Lung (tissue), 11 donors: ENCODE measurements at regions not wholly inside any gene's neighbourhood (a gene's known extent, or its start where the extent isn't known, plus 50 kb on each side); places are given as distances from the start of the nearest gene placed in this dataset.

Experiments
- ATAC-seq: fragments of 200-7000 bp; cut with Tn5 transposase; one replicate; pipeline ENCODE4 v1.9.1; 2020; ENCODE audit warnings: moderate number of reproducible peaks; ENCODE audit not compliant: insufficient read depth, low FRiP score
- DNase-seq, 3 donors: peaks; one replicate each; pipeline ENCODE4 v3.0.0-alpha.2; 2013 to 2017
- H3K27ac ChIP-seq, 2 donors: one replicate each; pipeline ENCODE4 v1.5.1; 2013; ENCODE audit warnings: mild to moderate bottlenecking in 2 of 2, moderate library complexity in 2 of 2, control low read depth in 1 of 2, inconsistent platforms in 1 of 2, low read depth in 1 of 2, low read length in 1 of 2
- H3K27me3 ChIP-seq, 3 donors: one replicate each; pipeline ENCODE4 v1.5.1; 2013; ENCODE audit warnings: low read length in 2 of 3; ENCODE audit not compliant: control insufficient read depth in 3 of 3, insufficient read depth in 3 of 3
- H3K36me3 ChIP-seq, 4 donors: one replicate each; pipeline ENCODE4 v1.5.1; 2013; ENCODE audit warnings: low read length in 4 of 4, mild to moderate bottlenecking in 1 of 4, moderate library complexity in 1 of 4; ENCODE audit not compliant: control insufficient read depth in 4 of 4, insufficient read depth in 4 of 4
- H3K4me1 ChIP-seq, 5 donors: one replicate each; pipeline ENCODE4 v1.5.1; 2013; ENCODE audit warnings: low read length in 5 of 5, mild to moderate bottlenecking in 2 of 5, moderate library complexity in 1 of 5; ENCODE audit not compliant: control insufficient read depth in 5 of 5, insufficient read depth in 5 of 5
- H3K4me3 ChIP-seq: one replicate; pipeline ENCODE4 v1.5.1; 2013; ENCODE audit warnings: mild to moderate bottlenecking, control low read depth, moderate library complexity
- H3K9ac ChIP-seq, 2 donors: one replicate each; pipeline ENCODE4 v1.5.1; 2013; ENCODE audit warnings: low read length in 2 of 2, control low read depth in 1 of 2; ENCODE audit not compliant: insufficient read depth in 1 of 2
- H3K9me3 ChIP-seq, 4 donors: one replicate each; pipeline ENCODE4 v1.5.1; 2013; ENCODE audit warnings: low read length in 3 of 4, mild to moderate bottlenecking in 1 of 4, moderate library complexity in 1 of 4; ENCODE audit not compliant: control insufficient read depth in 4 of 4, insufficient read depth in 3 of 4
- WGBS, 2 donors: extraction: QIAGEN DNeasy Blood & Tissue Kit; methylation state at CpG; one replicate each; pipeline ENCODE4 v1.1.7; 2013; 5-methylcytosine and 5-hydroxymethylcytosine counted together
- TF ChIP-seq, protein P1 (sequence below): IDR thresholded peaks from 2 replicates; pipeline ENCODE4 v1.5.1; 2012; ENCODE audit warnings: mild to moderate bottlenecking; ENCODE audit errors: control extremely low read depth, extremely low read depth
- donor health status: control.
- donor health status: control.
- donor health status: Bipolar disorder and iron deficiency.
- donor health status: healthy.
- donor health status: DM: yes; HTN: yes; CAD: no.

DNA sequence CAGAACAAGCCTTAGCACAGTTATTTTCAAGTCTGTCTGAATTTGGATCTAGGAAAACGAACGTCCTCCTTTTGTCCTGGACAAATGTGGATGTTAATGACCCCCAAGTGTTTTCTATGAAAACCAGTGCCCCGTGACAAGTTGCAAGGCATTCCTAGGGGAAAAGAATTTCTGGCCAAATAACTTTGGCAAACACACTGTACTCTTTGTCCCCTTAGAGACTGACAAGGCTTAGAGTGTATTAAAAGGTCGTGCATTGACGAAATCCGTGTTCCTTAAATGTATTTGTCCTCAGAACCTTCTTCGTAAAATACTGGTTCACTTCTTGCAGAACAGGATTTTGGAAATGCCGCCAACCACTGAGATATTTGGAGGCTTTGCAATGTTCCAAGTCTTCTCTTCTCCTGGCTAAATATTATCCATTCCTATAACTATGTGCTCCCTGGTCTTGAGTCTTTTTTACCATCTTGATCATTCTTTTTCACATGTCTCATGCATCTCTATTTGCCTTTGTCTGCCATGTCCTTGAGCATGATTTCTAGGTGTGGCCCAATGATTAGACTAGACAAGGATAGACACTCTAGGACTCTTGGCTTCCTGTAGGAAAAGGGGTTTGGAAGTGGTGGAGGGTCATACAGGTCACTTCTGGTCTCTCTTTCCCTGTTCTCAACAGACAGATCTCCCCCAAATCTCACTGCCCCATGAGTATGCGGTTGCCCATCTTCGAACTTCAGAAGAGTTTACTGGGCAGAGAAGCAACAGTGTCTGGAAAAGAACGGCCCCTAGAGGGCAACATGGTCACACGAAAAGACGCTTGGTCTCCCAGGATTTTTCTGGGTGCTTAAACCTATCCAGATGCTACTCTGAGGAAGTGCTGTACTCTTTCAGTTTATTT is 117.5 kb downstream of the EDEM1 start:
- WGBS, 2 donors: 35 to 52% methylated on average over 13 of the region's 13 CpGs
- DNase-seq (peak; percentile 50 to 63 (median 55)), ATAC-seq (no peak)
- Histone ChIP-seq H3K27me3 (no peaks in the 10 kb centered on the region), H3K4me3 (no peak overlapping the region), H3K4me1 (peaks cover 0 to 2% (median 0%) of the 10 kb centered on the region in 5 donors), H3K36me3 (no peaks in the 10 kb centered on the region), H3K9me3 (no peaks in the 10 kb centered on the region), H3K27ac (no peak overlapping the region), H3K9ac (no peak overlapping the region)
- TF ChIP-seq, protein P1, sequence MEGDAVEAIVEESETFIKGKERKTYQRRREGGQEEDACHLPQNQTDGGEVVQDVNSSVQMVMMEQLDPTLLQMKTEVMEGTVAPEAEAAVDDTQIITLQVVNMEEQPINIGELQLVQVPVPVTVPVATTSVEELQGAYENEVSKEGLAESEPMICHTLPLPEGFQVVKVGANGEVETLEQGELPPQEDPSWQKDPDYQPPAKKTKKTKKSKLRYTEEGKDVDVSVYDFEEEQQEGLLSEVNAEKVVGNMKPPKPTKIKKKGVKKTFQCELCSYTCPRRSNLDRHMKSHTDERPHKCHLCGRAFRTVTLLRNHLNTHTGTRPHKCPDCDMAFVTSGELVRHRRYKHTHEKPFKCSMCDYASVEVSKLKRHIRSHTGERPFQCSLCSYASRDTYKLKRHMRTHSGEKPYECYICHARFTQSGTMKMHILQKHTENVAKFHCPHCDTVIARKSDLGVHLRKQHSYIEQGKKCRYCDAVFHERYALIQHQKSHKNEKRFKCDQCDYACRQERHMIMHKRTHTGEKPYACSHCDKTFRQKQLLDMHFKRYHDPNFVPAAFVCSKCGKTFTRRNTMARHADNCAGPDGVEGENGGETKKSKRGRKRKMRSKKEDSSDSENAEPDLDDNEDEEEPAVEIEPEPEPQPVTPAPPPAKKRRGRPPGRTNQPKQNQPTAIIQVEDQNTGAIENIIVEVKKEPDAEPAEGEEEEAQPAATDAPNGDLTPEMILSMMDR: peak; percentile 23

DNA sequence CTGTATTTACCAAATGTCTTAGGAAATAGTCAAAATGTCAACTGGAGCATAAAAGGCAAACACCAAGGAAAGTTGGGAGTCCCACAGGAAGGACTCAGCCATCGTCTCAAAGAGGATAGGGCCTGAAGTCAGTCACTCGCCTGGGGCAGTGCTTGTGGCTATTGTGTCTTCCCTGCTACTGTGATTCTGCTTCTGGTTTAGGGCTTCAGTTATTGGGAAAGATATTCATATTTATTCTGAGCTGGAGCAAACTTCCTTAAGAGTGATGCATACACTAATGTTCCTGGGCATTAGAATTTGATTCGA is 118.1 kb downstream of the EDEM1 start:
- TF ChIP-seq, protein P1: no peak
- no peaks in the 10 kb centered on the region for H3K27me3 ChIP-seq
- no peaks in the 10 kb centered on the region for H3K36me3 ChIP-seq
- peaks cover 0 to 2% (median 0%) of the 10 kb centered on the region in 5 donors for H3K4me1 ChIP-seq
- no peak for ATAC-seq
- H3K9me3 ChIP-seq: no peaks in the 10 kb centered on the region
- H3K9ac ChIP-seq: no peak overlapping the region
- DNase-seq: no peak
- WGBS, 2 donors: 76 to 86% methylated on average over 3 of the region's 3 CpGs
- no peak overlapping the region for H3K27ac ChIP-seq
- no peak overlapping the region for H3K4me3 ChIP-seq

DNA sequence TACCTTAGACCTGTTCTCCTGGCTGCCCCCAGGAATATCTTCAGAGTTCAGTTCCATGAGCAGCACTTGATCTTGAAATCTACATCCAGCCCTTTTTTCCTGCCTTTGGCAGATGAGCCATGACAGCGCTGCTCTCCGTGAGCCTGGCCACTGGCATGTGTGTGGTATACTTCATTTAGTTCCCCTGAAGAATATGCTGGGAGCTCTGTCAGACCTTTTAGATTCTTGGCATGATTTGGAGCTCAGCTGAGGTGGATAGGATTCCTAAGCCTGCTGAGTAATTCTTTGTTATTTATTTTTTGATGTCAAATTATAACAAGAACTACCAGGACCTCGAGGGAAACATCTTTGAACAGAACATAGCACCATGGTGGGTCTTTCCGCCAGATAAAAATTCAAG is 121.7 kb downstream of the EDEM1 start:
- no peak overlapping the region for H3K9ac ChIP-seq
- DNase-seq (no peak), ATAC-seq (no peak)
- H3K36me3 ChIP-seq: no peaks in the 10 kb centered on the region
- no peaks in the 10 kb centered on the region for H3K27me3 ChIP-seq
- WGBS, 2 donors: 84 to 90% methylated on average over 4 of the region's 4 CpGs
- no peaks in the 10 kb centered on the region for H3K4me1 ChIP-seq
- H3K9me3 ChIP-seq: no peaks in the 10 kb centered on the region
- no peak overlapping the region for H3K27ac ChIP-seq
- H3K4me3 ChIP-seq: no peak overlapping the region
- TF ChIP-seq, protein P1: no peak
